ENCODE measurements at regions not wholly inside any gene's neighbourhood (a gene's known extent, or its start where the extent isn't known, plus 50 kb on each side); places are given as distances from the start of the nearest gene placed in this dataset.

GRCh38 chr21:15164678-15165303 is 100.0 kb upstream of the NRIP1 start:
- no peak for TF ChIP-seq CTCF (IDR thresholded peaks at IDR 0.05; ENCODE audit: low read depth, low read length)
- no peak overlapping the region for H3K4me3 ChIP-seq (ENCODE audit: low read depth, low read length)
- H3K36me3 ChIP-seq, result no peaks in the 10 kb centered on the region
- DNase-seq, result no peak
- H3K27me3 ChIP-seq (ENCODE audit: insufficient read depth, low read depth, severe bottlenecking), result no peaks in the 10 kb centered on the region
- no peak overlapping the region for H3K27ac ChIP-seq
- no peaks in the 10 kb centered on the region for H3K9me3 ChIP-seq (ENCODE audit: severe bottlenecking)

- no peaks in the 10 kb centered on the region for H3K9me3 ChIP-seq (ENCODE audit: severe bottlenecking)
- no peak overlapping the region for H3K27ac ChIP-seq
- TF ChIP-seq CTCF (IDR thresholded peaks at IDR 0.05; ENCODE audit: low read depth, low read length), result no peak
- no peaks in the 10 kb centered on the region for H3K27me3 ChIP-seq (ENCODE audit: insufficient read depth, low read depth, severe bottlenecking)
- H3K36me3 ChIP-seq, result no peaks in the 10 kb centered on the region
- DNase-seq, result no peak
- no peak overlapping the region for H3K4me3 ChIP-seq (ENCODE audit: low read depth, low read length)
Measured at GRCh38 chr21:15170614-15171013, 105.8 kb upstream of the NRIP1 start.

- no peaks in the 10 kb centered on the region for H3K9me3 ChIP-seq (ENCODE audit: severe bottlenecking)
- H3K36me3 ChIP-seq, result no peaks in the 10 kb centered on the region
- TF ChIP-seq CTCF (IDR thresholded peaks at IDR 0.05; ENCODE audit: low read depth, low read length), result no peak
- H3K27me3 ChIP-seq (ENCODE audit: insufficient read depth, low read depth, severe bottlenecking), result no peaks in the 10 kb centered on the region
- H3K27ac ChIP-seq, result no peak overlapping the region
- DNase-seq, result no peak
- no peak overlapping the region for H3K4me3 ChIP-seq (ENCODE audit: low read depth, low read length)
Measured at GRCh38 chr21:15171546-15171945, 106.7 kb upstream of the NRIP1 start.

- no peak for TF ChIP-seq CTCF (IDR thresholded peaks at IDR 0.05; ENCODE audit: low read depth, low read length)
- Histone ChIP-seq H3K27ac (no peak overlapping the region), H3K36me3 (no peaks in the 10 kb centered on the region), H3K9me3 (ENCODE audit: severe bottlenecking) (no peaks in the 10 kb centered on the region), H3K4me3 (ENCODE audit: low read depth, low read length) (no peak overlapping the region), H3K27me3 (ENCODE audit: insufficient read depth, low read depth, severe bottlenecking) (no peaks in the 10 kb centered on the region)
- no peak for DNase-seq
Measured at GRCh38 chr21:15172963-15173362, 108.2 kb upstream of the NRIP1 start.

GRCh38 chr21:15174923-15175322 is 110.1 kb upstream of the NRIP1 start:
- Histone ChIP-seq H3K4me3 (ENCODE audit: low read depth, low read length) (no peak overlapping the region), H3K36me3 (no peaks in the 10 kb centered on the region), H3K27me3 (ENCODE audit: insufficient read depth, low read depth, severe bottlenecking) (no peaks in the 10 kb centered on the region), H3K9me3 (ENCODE audit: severe bottlenecking) (no peaks in the 10 kb centered on the region), H3K27ac (no peak overlapping the region)
- no peak for TF ChIP-seq CTCF (IDR thresholded peaks at IDR 0.05; ENCODE audit: low read depth, low read length)
- no peak for DNase-seq

GRCh38 chr21:15182731-15183130 is 117.9 kb upstream of the NRIP1 start:
- no peak overlapping the region for H3K27ac ChIP-seq

More at GRCh38 chr21:15182731-15183130, 117.9 kb upstream of the NRIP1 start:
- H3K36me3 ChIP-seq, result no peaks in the 10 kb centered on the region
- no peaks in the 10 kb centered on the region for H3K27me3 ChIP-seq (ENCODE audit: insufficient read depth, low read depth, severe bottlenecking)
- TF ChIP-seq CTCF (IDR thresholded peaks at IDR 0.05; ENCODE audit: low read depth, low read length), result no peak
- no peak for DNase-seq
- no peaks in the 10 kb centered on the region for H3K9me3 ChIP-seq (ENCODE audit: severe bottlenecking)
- no peak overlapping the region for H3K4me3 ChIP-seq (ENCODE audit: low read depth, low read length)

All from WERI-Rb-1 (cell line).